GM13976 (cell line): ENCODE measurements at regions not wholly inside any gene's neighbourhood (a gene's known extent, or its start where the extent isn't known, plus 50 kb on each side); places are given as distances from the start of the nearest gene placed in this dataset.

Source experiments
- DNase-seq: peaks from one replicate; pipeline ENCODE4 v3.0.0; 2012; ENCODE audit warnings: low spot score
- in situ Hi-C: fragments of 300-500 bp; cut with MboI; formaldehyde crosslinking; loops from one replicate; pipeline ENCODE4 v1.12.0; 2022; ENCODE audit warnings: low sequenced_read_pairs, mixed read lengths, inconsistent platforms; ENCODE audit not compliant: unreplicated experiment
- TF ChIP-seq, protein P1 (sequence below): IDR thresholded peaks from 2 replicates; pipeline ENCODE4 v1.5.1; 2012; ENCODE audit warnings: borderline replicate concordance, mild to moderate bottlenecking; ENCODE audit not compliant: insufficient read depth; ENCODE audit errors: extremely low read depth, missing control alignments, control extremely low read depth

DNA sequence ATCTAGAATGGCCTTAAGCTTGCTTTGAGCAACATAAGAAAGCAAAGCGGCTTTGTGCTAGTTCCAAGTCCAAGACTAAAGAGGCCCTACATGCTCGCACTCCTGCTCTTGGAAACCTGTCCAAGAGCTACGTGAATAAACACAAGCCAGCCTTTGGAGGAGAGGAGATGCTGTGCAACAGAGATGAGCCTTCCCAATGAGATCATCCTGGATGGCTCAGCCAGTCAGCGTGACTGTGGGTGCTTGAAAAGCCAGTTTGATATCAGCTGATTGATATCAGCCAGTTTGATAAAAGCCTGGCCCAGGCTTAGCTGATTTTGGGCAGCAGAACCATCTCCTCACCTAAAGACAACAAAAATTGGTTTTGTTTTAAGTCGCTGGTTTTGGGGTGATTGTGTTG, 481.0 kb upstream of the DSEL start:
- no peak for DNase-seq
- TF ChIP-seq, protein P1, sequence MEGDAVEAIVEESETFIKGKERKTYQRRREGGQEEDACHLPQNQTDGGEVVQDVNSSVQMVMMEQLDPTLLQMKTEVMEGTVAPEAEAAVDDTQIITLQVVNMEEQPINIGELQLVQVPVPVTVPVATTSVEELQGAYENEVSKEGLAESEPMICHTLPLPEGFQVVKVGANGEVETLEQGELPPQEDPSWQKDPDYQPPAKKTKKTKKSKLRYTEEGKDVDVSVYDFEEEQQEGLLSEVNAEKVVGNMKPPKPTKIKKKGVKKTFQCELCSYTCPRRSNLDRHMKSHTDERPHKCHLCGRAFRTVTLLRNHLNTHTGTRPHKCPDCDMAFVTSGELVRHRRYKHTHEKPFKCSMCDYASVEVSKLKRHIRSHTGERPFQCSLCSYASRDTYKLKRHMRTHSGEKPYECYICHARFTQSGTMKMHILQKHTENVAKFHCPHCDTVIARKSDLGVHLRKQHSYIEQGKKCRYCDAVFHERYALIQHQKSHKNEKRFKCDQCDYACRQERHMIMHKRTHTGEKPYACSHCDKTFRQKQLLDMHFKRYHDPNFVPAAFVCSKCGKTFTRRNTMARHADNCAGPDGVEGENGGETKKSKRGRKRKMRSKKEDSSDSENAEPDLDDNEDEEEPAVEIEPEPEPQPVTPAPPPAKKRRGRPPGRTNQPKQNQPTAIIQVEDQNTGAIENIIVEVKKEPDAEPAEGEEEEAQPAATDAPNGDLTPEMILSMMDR = no peak
- in situ Hi-C loops = no loop called here

DNA sequence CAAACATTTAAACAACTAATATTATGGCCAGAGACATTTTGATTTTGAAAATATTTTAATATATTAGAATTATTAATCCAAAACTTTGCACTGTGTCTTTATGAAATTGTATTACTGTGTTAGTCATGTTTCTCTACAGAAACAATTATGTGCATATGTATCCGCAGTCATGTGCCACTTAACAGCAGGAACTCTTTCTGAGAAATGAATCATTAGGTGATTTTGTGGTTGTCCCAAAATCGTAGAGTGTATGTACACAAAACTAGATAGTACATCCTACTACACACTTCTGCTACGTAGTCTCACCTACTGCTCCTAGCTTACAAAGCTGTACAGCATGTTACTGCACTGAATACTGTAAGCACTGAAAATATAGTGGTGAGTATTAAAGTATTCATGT, 479.2 kb upstream of the DSEL start:
- no peak for DNase-seq
- in situ Hi-C loops = no loop called here
- TF ChIP-seq, protein P1 = no peak

DNA sequence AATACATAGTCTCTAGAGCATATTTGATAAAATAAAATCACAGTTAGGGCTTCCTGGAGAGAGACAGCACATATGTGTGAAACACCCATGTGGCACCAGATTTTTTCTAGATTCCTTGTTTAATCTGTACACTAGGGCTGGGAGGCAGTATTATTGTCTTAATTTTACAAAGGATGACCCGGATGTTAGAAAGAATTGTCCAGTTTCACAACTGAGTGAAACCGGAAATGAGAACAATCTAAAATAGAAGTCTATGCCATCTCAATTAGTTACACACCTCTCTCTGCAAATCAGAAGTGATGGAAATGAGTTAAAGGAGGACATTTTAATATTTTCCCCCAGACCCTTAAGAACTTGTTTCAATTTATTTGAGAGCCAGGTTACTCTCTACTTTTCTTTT, 463.7 kb upstream of the DSEL start:
- TF ChIP-seq, protein P1 = no peak
- in situ Hi-C loops = no loop called here
- no peak for DNase-seq

DNA sequence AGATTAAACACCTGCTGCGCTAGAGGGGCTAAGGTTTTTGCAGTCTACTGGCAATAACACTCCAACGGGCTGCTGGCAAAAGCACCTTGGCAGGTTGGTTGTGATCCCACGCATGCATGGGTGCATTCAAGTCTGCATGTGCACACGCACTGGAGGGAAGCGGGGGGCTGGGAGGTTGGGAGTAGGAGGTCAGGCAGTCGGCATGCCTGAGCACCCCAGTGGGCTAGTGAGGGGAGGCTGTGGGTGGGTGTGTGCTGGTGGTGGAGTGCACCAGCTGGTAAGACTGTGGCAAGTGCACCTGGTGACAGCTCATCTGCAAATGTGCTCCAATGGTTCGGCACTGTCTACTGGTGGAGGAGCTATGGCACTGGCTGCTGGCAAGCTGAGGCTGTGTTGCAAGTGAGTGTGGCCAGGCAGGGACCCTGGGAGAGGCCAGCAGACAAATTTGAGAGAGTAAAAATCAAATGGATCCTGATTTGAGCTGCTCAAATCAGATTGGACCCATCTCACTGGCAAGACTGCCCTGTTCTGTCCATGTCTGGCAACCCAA, 460.6 kb upstream of the DSEL start:
- TF ChIP-seq, protein P1 = no peak
- in situ Hi-C loops = no loop called here

DNA sequence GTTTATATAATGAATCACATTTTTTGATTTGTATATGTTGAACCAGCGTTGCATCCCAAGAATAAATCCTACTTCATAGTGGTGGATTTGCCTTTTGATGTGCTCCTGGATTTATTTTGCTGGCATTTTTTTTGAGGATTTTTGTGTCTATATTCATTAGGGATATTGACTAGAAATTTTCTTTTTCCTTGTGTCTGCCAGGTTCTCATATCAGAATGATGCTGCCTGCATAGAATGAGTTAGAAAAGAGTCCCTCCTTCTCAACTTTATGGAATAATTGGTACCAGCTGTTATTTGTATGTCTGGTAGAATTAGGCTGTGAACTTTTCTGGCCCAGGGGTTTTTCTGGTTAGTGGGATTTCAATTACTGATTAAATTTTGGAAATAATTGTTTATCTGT, 457.4 kb upstream of the DSEL start:
- TF ChIP-seq, protein P1 = no peak
- in situ Hi-C loops = no loop called here
- no peak for DNase-seq

More for the DNA sequence above, 460.6 kb upstream of the DSEL start:
- DNase-seq = no peak

DNA sequence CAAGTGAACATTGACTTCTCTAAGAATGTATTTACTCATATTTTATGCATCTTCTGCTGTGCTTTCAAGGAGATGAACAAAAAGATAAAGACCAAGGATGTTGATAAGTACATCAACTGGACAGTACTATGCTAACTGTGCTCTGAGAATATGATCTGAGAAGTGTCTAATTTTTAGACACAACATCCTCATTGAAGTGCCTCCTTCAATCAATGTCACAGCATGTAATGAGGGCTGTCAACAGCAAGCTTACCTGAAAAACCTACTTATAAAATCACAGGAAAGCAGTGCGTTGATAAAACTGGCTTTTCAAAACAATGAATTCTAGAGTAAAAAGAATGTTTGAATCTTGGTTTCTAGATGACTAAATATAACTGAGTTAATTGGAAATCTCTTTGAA, 452.9 kb upstream of the DSEL start:
- TF ChIP-seq, protein P1 = no peak
- in situ Hi-C loops = no loop called here
- DNase-seq = no peak

DNA sequence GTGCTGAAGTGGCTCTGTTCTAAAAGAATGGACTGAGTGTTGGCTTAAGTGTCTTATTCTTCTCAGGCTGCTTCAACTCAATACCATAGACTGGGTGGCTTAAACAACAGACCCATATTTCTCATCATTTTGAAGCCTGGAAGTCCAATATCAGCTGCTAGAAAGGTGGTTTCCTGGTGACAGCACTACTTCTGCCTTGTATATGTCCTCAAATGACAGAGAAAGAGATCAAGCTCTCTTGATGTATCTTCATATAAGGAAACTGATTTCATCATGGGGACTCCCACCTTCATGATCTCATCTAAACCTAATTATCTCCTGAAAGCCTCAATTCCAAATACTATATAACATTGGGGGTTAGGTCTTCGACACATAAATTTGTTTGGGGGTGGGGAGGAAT, 449.7 kb upstream of the DSEL start:
- TF ChIP-seq, protein P1 = no peak
- in situ Hi-C loops = no loop called here
- DNase-seq = no peak
